ENCODE measurements at regions not wholly inside any gene's neighbourhood (a gene's known extent, or its start where the extent isn't known, plus 50 kb on each side); places are given as distances from the start of the nearest gene placed in this dataset.
"Not testable (repeated sequence)": the region's sequence is repeated elsewhere in the genome, so short reads cannot be mapped to it uniquely, and the experiment has no call there.

GRCh38 chr17:77632619-77633018, 325.9 kb upstream of the TNRC6C start:
- no peak for DNase-seq (ENCODE audit: low read depth in 1 of 2, low spot score in 1 of 2)
- TF ChIP-seq JUND (IDR thresholded peaks at IDR 0.05; ENCODE audit: low read depth): no peak

GRCh38 chr17:77634710-77635109, 323.8 kb upstream of the TNRC6C start:
- no peak for DNase-seq (ENCODE audit: low read depth in 1 of 2, low spot score in 1 of 2)
- in situ Hi-C loops (cut with HindIII; ENCODE audit: low pct_unique_long_range_greater_than_20kb, low sequenced_read_pairs): no loop called here
- no peak for TF ChIP-seq JUND (IDR thresholded peaks at IDR 0.05; ENCODE audit: low read depth)

More at GRCh38 chr17:77632619-77633018, 325.9 kb upstream of the TNRC6C start:
- in situ Hi-C loops (cut with HindIII; ENCODE audit: low pct_unique_long_range_greater_than_20kb, low sequenced_read_pairs): no loop called here

GRCh38 chr17:77635176-77635575, 323.3 kb upstream of the TNRC6C start:
- no peak for TF ChIP-seq JUND (IDR thresholded peaks at IDR 0.05; ENCODE audit: low read depth)
- no peak for DNase-seq (ENCODE audit: low read depth in 1 of 2, low spot score in 1 of 2)
- in situ Hi-C loops (cut with HindIII; ENCODE audit: low pct_unique_long_range_greater_than_20kb, low sequenced_read_pairs): no loop called here

GRCh38 chr17:77635785-77636184, 322.7 kb upstream of the TNRC6C start:
- in situ Hi-C loops (cut with HindIII; ENCODE audit: low pct_unique_long_range_greater_than_20kb, low sequenced_read_pairs); DNase-seq (ENCODE audit: low read depth in 1 of 2, low spot score in 1 of 2): not testable (repeated sequence)

GRCh38 chr17:77636835-77637817, 321.4 kb upstream of the TNRC6C start:
- in situ Hi-C loops (cut with HindIII; ENCODE audit: low pct_unique_long_range_greater_than_20kb, low sequenced_read_pairs): no loop called here
- no peak for TF ChIP-seq JUND (IDR thresholded peaks at IDR 0.05; ENCODE audit: low read depth)
- no peak for DNase-seq (ENCODE audit: low read depth in 1 of 2, low spot score in 1 of 2)

- in situ Hi-C loops (cut with HindIII; ENCODE audit: low pct_unique_long_range_greater_than_20kb, low sequenced_read_pairs): no loop called here
- TF ChIP-seq JUND (IDR thresholded peaks at IDR 0.05; ENCODE audit: low read depth): no peak
- no peak for DNase-seq (ENCODE audit: low read depth in 1 of 2, low spot score in 1 of 2)
These were observed 320.5 kb upstream of the TNRC6C start for GRCh38 chr17:77637818-77638575.

- in situ Hi-C loops (cut with HindIII; ENCODE audit: low pct_unique_long_range_greater_than_20kb, low sequenced_read_pairs): no loop called here
- DNase-seq (ENCODE audit: low read depth in 1 of 2, low spot score in 1 of 2): no peak
- TF ChIP-seq JUND (IDR thresholded peaks at IDR 0.05; ENCODE audit: low read depth): no peak
These were observed 318.3 kb upstream of the TNRC6C start for GRCh38 chr17:77640252-77640651.

GRCh38 chr17:77640916-77641605, 317.4 kb upstream of the TNRC6C start:
- DNase-seq (ENCODE audit: low read depth in 1 of 2, low spot score in 1 of 2): no peak
- TF ChIP-seq JUND (IDR thresholded peaks at IDR 0.05; ENCODE audit: low read depth): no peak
- in situ Hi-C loops (cut with HindIII; ENCODE audit: low pct_unique_long_range_greater_than_20kb, low sequenced_read_pairs): no loop called here

GRCh38 chr17:77641718-77642117, 316.8 kb upstream of the TNRC6C start:
- no peak for DNase-seq (ENCODE audit: low read depth in 1 of 2, low spot score in 1 of 2)
- in situ Hi-C loops (cut with HindIII; ENCODE audit: low pct_unique_long_range_greater_than_20kb, low sequenced_read_pairs): no loop called here
- no peak for TF ChIP-seq JUND (IDR thresholded peaks at IDR 0.05; ENCODE audit: low read depth)

GRCh38 chr17:77644181-77645071, 314.1 kb upstream of the TNRC6C start:
- no peak for TF ChIP-seq JUND (IDR thresholded peaks at IDR 0.05; ENCODE audit: low read depth)
- in situ Hi-C loops (cut with HindIII; ENCODE audit: low pct_unique_long_range_greater_than_20kb, low sequenced_read_pairs): no loop called here
- no peak for DNase-seq (ENCODE audit: low read depth in 1 of 2, low spot score in 1 of 2)

GRCh38 chr17:77645072-77646045, 313.1 kb upstream of the TNRC6C start:
- no peak for DNase-seq (ENCODE audit: low read depth in 1 of 2, low spot score in 1 of 2)

More at GRCh38 chr17:77645072-77646045, 313.1 kb upstream of the TNRC6C start:
- in situ Hi-C loops (cut with HindIII; ENCODE audit: low pct_unique_long_range_greater_than_20kb, low sequenced_read_pairs): no loop called here
- TF ChIP-seq JUND (IDR thresholded peaks at IDR 0.05; ENCODE audit: low read depth): no peak

All from T47D (cell line).